HEK293 (cell line): ENCODE measurements at regions not wholly inside any gene's neighbourhood (a gene's known extent, or its start where the extent isn't known, plus 50 kb on each side); places are given as distances from the start of the nearest gene placed in this dataset.

Experiments
- ZFP3 ChIP-seq: fragments of 450-650 bp; formaldehyde crosslinking; IDR thresholded peaks from 2 replicates; pipeline ENCODE4 v1.5.1; 2016; ENCODE audit warnings: low read depth, missing biosample characterization, missing genetic modification characterization
- ZNF621 ChIP-seq: fragments of 450-650 bp; formaldehyde crosslinking; IDR thresholded peaks from 2 replicates; pipeline ENCODE4 v1.5.1; 2017; ENCODE audit warnings: missing biosample characterization, missing genetic modification characterization
- ZSCAN30 ChIP-seq: fragments of 450-650 bp; IDR thresholded peaks from 2 replicates; pipeline ENCODE4 v1.5.1; 2018; ENCODE audit warnings: missing biosample characterization, mild to moderate bottlenecking, missing genetic modification characterization, moderate library complexity
- TF ChIP-seq, protein P1 (sequence below): fragments of 450-650 bp; formaldehyde crosslinking; IDR thresholded peaks from 2 replicates; pipeline ENCODE4 v1.5.1; 2016; ENCODE audit warnings: missing biosample characterization, missing genetic modification characterization, low read depth
- TF ChIP-seq, protein P2 (sequence below): fragments of 450-650 bp; formaldehyde crosslinking; IDR thresholded peaks from 2 replicates; pipeline ENCODE4 v1.5.1; 2016; ENCODE audit warnings: missing biosample characterization, missing genetic modification characterization

- TF ChIP-seq, protein P1, sequence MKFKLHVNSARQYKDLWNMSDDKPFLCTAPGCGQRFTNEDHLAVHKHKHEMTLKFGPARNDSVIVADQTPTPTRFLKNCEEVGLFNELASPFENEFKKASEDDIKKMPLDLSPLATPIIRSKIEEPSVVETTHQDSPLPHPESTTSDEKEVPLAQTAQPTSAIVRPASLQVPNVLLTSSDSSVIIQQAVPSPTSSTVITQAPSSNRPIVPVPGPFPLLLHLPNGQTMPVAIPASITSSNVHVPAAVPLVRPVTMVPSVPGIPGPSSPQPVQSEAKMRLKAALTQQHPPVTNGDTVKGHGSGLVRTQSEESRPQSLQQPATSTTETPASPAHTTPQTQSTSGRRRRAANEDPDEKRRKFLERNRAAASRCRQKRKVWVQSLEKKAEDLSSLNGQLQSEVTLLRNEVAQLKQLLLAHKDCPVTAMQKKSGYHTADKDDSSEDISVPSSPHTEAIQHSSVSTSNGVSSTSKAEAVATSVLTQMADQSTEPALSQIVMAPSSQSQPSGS (tag by site-specific recombination): no peak
- TF ChIP-seq, protein P2, sequence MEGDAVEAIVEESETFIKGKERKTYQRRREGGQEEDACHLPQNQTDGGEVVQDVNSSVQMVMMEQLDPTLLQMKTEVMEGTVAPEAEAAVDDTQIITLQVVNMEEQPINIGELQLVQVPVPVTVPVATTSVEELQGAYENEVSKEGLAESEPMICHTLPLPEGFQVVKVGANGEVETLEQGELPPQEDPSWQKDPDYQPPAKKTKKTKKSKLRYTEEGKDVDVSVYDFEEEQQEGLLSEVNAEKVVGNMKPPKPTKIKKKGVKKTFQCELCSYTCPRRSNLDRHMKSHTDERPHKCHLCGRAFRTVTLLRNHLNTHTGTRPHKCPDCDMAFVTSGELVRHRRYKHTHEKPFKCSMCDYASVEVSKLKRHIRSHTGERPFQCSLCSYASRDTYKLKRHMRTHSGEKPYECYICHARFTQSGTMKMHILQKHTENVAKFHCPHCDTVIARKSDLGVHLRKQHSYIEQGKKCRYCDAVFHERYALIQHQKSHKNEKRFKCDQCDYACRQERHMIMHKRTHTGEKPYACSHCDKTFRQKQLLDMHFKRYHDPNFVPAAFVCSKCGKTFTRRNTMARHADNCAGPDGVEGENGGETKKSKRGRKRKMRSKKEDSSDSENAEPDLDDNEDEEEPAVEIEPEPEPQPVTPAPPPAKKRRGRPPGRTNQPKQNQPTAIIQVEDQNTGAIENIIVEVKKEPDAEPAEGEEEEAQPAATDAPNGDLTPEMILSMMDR (tag by site-specific recombination): no peak
- TF ChIP-seq ZNF621 (tag by site-specific recombination) (no peak), ZFP3 (tag by site-specific recombination) (no peak), ZSCAN30 (tag by site-specific recombination) (no peak)
These were observed 1085.9 kb downstream of the GATA3 start for GRCh38 chr10:9140373-9140772.
